AG04450 (cell line): ENCODE measurements at regions not wholly inside any gene's neighbourhood (a gene's known extent, or its start where the extent isn't known, plus 50 kb on each side); places are given as distances from the start of the nearest gene placed in this dataset.

Experiments
- CTCF ChIA-PET: fragments of 300-600, 350-600 bp; formaldehyde crosslinking; extraction: SDS; loops from one replicate; lab custom pipeline; 2022; ENCODE audit warnings: antibody characterized with exemption, inconsistent platforms; lab: Charles Lee
- POLR2A ChIA-PET: fragments of 350-600 bp; formaldehyde crosslinking; extraction: SDS; loops from one replicate; lab custom pipeline; 2021; ENCODE audit warnings: antibody characterized with exemption, inconsistent platforms; lab: Yijun Ruan, JAX
- DNase-seq: peaks from one replicate; pipeline ENCODE4 v3.0.0-alpha.2; 2011; ENCODE audit warnings: low read depth, low spot score
- H3K27ac ChIP-seq: one replicate; pipeline ENCODE4 v1.5.1; 2012; ENCODE audit warnings: low read depth, low read length, control low read depth
- H3K27me3 ChIP-seq: one replicate; pipeline ENCODE4 v1.6.0; 2012; ENCODE audit warnings: low read length; ENCODE audit not compliant: control insufficient read depth, insufficient read depth
- H3K4me3 ChIP-seq: 2 replicates; pipeline ENCODE4 v1.5.1; 2011; ENCODE audit warnings: mild to moderate bottlenecking, low read depth, low read length, control low read depth
- H3K9me3 ChIP-seq: 2 replicates; pipeline ENCODE4 v1.5.1; 2012; ENCODE audit warnings: low read length; ENCODE audit not compliant: control insufficient read depth, insufficient read depth
- TF ChIP-seq, protein P1 (sequence below): IDR thresholded peaks from 2 replicates; pipeline ENCODE4 v1.5.1; 2011; ENCODE audit warnings: low read depth, low read length, control low read depth, inconsistent platforms

DNA sequence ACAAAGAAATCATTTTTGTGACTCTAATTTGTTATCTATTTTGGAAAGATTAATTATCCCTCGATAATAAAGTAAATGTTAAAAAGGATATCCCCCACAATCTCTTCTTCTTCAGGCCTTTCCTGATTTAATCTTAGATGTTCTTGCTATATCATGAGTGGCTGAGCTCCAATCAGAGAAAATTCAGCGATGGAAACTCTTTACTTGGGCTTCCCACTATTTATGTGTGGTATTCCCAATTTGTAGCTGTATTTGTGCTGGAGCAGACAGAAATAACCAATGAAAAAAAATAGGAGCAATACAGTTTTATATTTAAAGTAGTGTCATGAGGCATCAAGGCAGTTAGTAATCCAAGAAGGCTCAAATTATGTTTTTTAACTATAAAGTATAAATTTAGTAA, 539.1 kb downstream of the PRKD1 start:
- no peak overlapping the region for H3K4me3 ChIP-seq
- TF ChIP-seq, protein P1, sequence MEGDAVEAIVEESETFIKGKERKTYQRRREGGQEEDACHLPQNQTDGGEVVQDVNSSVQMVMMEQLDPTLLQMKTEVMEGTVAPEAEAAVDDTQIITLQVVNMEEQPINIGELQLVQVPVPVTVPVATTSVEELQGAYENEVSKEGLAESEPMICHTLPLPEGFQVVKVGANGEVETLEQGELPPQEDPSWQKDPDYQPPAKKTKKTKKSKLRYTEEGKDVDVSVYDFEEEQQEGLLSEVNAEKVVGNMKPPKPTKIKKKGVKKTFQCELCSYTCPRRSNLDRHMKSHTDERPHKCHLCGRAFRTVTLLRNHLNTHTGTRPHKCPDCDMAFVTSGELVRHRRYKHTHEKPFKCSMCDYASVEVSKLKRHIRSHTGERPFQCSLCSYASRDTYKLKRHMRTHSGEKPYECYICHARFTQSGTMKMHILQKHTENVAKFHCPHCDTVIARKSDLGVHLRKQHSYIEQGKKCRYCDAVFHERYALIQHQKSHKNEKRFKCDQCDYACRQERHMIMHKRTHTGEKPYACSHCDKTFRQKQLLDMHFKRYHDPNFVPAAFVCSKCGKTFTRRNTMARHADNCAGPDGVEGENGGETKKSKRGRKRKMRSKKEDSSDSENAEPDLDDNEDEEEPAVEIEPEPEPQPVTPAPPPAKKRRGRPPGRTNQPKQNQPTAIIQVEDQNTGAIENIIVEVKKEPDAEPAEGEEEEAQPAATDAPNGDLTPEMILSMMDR, result no peak
- no peak overlapping the region for H3K27ac ChIP-seq
- CTCF ChIA-PET, result no interaction called here
- no peaks in the 10 kb centered on the region for H3K27me3 ChIP-seq
- no peaks in the 10 kb centered on the region for H3K9me3 ChIP-seq
- POLR2A ChIA-PET, result no interaction called here
- DNase-seq, result no peak

DNA sequence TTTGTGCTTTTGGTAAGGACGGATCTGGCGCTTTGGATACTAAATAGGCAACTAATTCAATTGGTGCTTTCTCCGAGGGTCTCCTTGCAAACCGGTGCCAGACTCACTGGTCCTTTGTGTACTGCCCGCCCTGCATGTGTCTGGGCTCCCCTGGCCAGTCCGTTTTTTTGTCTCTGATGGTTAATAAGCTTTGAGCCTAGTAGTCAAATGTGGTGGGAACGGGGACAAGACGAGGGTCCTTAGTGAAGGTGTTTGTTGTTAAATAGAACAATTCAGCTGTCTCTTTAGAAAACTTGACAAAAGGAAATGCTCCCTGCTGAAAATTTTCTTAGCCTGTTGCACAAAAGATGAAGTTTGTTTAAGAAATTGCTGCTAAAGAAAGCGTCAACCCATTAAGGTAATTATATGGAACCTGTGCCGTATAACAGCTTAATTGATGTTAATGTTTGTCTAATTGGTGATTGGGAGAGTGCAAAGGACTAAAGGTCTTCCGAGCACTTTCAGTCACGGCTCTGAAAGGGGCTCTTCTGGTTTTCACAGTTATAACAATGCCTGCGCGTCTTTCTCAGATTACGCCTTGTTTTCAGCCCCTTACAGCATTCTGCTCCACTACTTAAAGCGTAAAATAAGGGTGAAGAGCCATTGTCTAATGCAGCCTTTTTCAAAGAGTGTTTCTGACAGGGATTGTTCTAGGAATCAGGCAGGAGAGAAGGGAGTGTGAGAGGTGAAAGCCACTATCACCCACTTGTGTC, 537.4 kb downstream of the PRKD1 start:
- H3K4me3 ChIP-seq, result no peak overlapping the region
- H3K9me3 ChIP-seq, result no peaks in the 10 kb centered on the region
- H3K27ac ChIP-seq, result no peak overlapping the region
- no peaks in the 10 kb centered on the region for H3K27me3 ChIP-seq
- no peak for DNase-seq
- ChIA-PET CTCF (no interaction called here), POLR2A (no interaction called here)
- TF ChIP-seq, protein P1, result no peak

DNA sequence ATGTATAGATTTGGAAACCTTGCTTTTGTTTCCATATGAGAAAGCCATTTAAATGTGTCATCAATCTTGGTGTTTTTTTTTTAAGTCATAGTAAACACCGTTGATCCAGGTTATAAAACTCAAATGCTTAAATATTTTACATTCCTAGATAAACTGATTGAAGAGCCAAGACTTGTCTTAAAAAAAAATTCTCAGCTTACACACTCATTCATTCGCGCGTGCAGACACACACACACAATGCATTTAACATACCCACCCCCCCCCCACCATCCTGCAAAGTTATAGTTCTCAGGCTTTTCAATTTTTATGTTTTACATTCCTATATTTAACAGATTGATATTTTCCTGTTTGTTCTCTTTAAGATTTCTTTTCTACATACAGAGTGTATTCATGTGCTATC, 536.4 kb downstream of the PRKD1 start:
- no peaks in the 10 kb centered on the region for H3K27me3 ChIP-seq
- POLR2A ChIA-PET, result no interaction called here
- TF ChIP-seq, protein P1, result no peak
- DNase-seq, result no peak
- no peak overlapping the region for H3K27ac ChIP-seq
- no peak overlapping the region for H3K4me3 ChIP-seq
- no peaks in the 10 kb centered on the region for H3K9me3 ChIP-seq
- CTCF ChIA-PET, result interaction anchor here (0.7 kb wide), 1 partner anchor 60 kb away, joined by 4 read pairs; no protein-coding TSS in a partner anchor

DNA sequence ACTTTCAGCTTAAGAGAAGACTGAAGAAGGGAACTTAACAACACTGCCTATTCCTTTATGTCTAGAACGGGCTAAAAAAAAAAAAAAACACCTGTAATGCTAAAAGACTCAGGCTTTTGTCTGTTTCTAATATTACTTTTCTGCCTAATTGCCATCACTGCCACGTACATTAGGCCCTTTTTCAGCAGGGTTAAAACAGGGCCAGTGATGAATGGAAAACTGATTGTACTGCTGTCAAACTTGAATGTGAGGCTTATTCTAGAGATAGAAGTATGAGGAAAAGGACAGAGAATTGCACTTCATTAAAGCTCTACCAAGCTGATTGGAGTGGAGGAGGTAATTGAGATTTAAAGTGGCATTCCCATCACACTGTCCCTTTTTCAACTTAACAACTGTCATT, 535.8 kb downstream of the PRKD1 start:
- ChIA-PET POLR2A (no interaction called here), CTCF (interaction anchor here (0.7 kb wide), 1 partner anchor 59 kb away, joined by 4 read pairs; no protein-coding TSS in a partner anchor)

DNA sequence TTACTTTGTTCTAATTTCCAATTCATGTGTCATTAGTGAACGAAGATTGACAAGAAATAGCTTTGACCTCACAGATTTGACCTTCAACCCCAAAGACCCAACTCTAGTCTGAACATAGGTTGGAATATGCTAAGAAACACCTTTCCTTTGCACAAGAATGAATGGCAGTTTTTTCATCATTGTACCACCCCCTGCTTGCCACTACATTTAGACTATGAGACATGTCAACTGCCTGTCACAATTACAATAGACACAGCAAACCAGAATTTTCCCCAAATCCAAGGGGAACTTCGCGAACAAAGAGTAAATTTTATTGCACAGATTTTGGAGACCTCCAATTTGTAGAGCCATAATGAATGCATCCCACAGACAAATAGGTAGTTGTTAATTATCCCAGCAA, 535.4 kb downstream of the PRKD1 start:
- DNase-seq, result no peak
- no peaks in the 10 kb centered on the region for H3K27me3 ChIP-seq
- no peak overlapping the region for H3K4me3 ChIP-seq
- H3K9me3 ChIP-seq, result no peaks in the 10 kb centered on the region
- POLR2A ChIA-PET, result no interaction called here
- CTCF ChIA-PET, result no interaction called here
- H3K27ac ChIP-seq, result no peak overlapping the region
- TF ChIP-seq, protein P1, result no peak

More for the DNA sequence above, 535.8 kb downstream of the PRKD1 start:
- no peaks in the 10 kb centered on the region for H3K27me3 ChIP-seq
- no peaks in the 10 kb centered on the region for H3K9me3 ChIP-seq
- no peak overlapping the region for H3K27ac ChIP-seq
- no peak overlapping the region for H3K4me3 ChIP-seq
- TF ChIP-seq, protein P1, result no peak
- DNase-seq, result no peak
